Right kidney (tissue), 1 donor: ENCODE measurements at regions not wholly inside any gene's neighbourhood (a gene's known extent, or its start where the extent isn't known, plus 50 kb on each side); places are given as distances from the start of the nearest gene placed in this dataset.
"Not testable (repeated sequence)": the region's sequence is repeated elsewhere in the genome, so short reads cannot be mapped to it uniquely, and the experiment has no call there.

Source experiments
- DNase-seq: peaks from one replicate; pipeline ENCODE4 v3.0.0-alpha.2; 2016

- DNase-seq: no peak
Observed at GRCh38 chr1:83077411-83077810, 921.5 kb downstream of the TTLL7 start.

DNA sequence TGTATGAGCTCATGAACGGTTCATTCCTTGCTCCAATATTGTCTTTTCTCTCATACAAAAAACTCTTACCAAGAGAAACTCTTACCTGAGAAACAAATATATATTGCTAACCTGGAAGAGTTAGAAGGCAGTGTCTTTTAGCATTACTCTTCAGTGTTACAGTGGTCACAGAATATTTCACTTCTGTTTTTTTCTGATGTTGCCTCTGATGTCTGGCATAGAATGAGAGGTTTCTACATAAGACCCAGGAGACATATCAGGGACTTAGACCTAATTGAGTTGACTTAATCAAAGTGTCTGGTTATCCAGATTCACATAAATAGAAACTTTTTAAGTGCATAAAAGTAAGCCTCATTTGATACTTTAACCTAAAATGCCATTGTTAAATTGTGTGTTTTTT lies 923.8 kb downstream of the TTLL7 start:
- DNase-seq: no peak

- no peak for DNase-seq
Observed at GRCh38 chr1:83067954-83068353, 931.0 kb downstream of the TTLL7 start.

DNA sequence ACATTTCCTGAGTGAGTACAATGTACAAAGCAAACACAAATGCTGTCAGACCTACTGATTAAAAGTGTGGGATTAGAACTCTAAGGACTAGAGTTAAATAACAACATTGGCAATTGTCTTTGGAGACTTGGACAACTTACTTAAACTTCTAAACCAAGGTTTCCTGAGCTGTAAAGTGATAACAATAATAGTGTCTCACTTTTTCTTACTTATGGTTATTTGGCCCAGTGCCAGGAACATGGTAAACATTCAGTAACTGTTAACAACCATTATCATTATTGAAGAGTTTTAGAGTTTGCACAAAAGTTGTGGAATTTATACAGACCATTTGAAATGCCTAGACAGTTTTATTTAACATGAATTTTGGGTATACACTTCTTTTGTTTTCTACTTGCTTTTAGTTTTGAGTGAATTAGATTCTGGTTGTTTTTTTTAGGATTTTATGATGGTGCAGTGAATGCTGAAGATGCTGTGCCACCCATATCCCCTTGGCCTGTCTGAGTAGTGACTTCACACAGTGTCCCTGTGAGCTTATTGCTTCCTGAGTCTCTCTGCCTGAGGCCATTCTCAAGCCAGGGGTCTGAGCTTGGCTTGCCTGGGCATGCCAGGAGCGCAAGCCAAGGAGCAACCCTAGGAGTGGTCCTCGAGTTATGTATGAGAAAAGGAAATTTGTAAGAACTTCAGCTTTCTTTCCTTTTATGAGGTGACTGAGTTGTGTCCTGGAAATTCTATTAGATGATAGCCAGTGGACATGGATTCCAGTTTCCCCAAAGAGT lies 932.8 kb downstream of the TTLL7 start:
- DNase-seq: no peak

GRCh38 chr1:83064589-83065242 lies 934.2 kb downstream of the TTLL7 start:
- DNase-seq: no peak

DNA sequence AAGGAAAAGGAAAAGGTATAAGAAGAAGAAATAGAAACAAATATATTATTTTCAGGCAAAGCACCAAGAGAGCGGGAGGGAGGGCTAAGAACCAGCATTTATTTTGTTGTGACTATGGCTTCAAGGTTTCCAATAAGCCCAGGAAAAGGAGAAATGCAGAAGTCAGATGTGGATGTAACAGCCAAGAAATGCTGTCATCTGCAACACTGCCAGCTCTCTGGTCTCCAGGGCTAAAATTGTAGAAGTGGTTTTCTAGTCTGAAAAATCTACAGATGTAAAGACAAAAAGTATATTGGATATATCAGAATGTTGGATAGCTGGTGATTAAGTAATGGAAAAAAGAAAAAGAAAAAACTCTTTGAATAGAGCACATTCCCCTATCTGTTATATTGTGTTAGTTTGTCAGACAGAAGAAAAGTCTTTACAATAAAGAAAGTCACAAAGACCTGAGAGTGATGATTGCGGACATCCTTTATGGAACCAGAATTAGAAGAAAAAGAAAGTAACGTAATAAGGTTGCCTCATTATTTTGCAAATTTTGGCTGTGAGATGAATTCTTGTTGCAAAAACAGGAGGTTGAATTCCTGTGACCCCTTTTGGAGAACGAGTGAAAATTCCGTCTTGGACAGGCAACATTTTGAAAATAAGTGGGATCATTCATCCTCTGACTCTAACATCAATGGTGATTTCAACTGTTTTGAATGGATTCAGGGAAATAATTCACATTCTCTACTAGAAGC lies 938.1 kb downstream of the TTLL7 start:
- DNase-seq: no peak

- DNase-seq: no peak
Observed at GRCh38 chr1:83060221-83060620, 938.7 kb downstream of the TTLL7 start.

DNA sequence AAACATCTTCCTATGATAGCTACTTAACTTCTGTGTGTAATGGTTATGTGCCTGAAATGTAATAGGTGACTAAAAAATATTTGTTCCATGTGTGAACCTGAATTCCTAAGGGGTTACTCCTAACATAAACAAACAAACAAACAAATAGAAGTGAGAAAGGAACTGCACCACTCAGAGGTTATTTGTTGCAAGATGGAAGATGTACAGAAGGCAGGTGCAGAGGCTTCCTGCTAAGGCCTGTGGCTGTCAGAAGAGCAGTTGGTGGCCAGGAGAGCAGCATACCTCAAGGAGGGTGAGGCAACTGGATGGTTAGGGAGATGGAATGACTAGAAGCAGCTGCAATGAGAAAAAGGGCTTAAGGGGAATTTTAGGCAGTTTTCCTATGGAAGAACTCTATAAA lies 940.6 kb downstream of the TTLL7 start:
- no peak for DNase-seq

DNA sequence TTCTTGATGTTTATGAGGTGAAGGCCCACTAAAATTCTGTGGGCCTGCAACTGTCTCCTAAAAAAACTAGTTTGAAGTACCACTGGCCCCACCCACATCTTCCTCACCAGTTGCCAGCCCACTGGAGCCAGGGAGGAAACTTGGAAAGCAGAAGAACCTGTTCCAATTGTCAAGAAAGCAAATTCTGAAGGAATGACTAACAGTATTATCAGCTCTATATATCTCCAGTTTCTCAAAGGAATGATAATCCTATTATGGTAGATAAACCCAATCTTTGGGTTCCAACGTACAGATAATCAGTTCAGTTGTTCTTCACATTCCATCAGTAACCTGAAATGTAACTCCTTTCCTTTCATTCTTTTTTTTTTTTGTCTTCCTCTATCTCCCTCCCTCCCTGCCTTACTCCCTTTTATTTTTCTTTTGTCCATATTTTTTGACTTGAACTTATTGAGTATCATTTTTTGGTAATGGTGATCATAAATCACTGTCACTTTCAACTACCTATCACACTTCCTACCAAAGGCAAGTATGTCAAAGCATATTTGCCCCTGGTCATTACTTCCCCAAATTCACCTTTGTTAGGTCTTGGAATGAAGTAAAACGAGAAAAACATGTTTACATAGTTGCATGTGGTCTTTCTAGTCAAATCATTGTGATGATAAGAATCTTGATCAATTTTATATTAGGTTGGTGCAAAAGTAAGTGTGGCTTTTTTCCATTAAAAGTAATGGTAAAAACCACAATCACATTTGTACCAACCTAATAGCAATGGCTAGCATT lies 943.4 kb downstream of the TTLL7 start:
- DNase-seq: no peak

- DNase-seq: no peak
Observed at GRCh38 chr1:83053446-83053845, 945.5 kb downstream of the TTLL7 start.

GRCh38 chr1:83052865-83053264 lies 946.1 kb downstream of the TTLL7 start:
- no peak for DNase-seq

DNA sequence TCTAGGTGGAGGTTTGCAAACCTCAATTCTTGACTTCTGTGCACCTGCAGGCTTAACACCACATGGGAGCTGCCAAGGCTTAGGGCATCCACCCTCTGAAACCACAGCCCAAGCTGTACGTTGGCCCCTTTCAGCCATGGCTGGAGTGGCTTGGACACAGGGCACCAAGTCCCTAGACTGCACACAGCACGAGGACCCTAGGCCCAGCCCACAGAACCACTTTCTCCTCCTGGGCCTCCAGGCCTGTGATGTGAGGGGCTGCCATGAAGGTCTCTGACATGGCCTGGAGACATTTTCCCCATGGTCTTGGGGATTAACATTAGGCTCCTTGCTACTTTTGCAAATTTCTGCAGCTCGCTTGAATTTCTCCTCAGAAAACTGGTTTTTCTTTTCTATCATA lies 947.9 kb downstream of the TTLL7 start:
- DNase-seq: not testable (repeated sequence)

- DNase-seq: no peak
Observed at GRCh38 chr1:83043244-83043643, 955.7 kb downstream of the TTLL7 start.

- not testable (repeated sequence) for DNase-seq
Observed at GRCh38 chr1:83039091-83039490, 959.8 kb downstream of the TTLL7 start.

GRCh38 chr1:83034851-83035250 lies 964.1 kb downstream of the TTLL7 start:
- DNase-seq: no peak

DNA sequence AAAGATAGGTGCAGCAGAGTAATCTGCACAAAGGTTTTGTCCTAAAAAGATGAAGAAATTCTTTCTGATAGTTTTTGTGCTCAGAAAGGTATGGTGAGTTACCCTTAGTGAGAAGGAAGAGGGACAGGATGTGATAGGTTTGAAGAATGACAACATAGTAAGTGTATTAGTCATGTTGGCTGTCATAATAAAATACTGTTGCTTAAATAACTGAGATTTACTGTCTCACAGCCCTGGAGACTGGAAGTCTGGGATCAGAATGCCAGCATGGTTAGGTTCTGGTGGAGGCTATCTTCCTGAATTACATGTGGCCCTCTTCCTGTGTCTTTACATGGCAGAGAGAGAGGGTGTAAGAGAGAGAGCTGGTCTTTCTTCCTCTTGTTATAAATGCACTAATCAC lies 965.2 kb downstream of the TTLL7 start:
- no peak for DNase-seq

DNA sequence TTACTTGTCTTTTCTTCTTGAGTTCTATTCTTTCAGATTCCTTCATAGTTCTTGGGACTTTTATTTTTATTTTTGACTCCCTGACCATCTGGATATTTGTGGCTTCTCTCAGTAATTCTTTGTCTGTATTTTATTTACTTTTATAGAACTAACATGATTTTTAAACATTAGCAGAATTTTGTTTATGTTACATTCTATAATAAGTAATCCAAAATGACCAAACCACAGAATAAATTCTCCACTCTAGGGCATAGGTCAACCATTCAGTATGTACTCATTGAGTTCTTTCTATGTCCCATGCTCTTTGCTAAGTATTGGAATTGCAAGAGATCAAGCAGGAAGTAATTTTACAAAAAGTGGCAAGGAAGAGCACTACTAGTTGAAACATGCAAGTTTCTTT lies 969.0 kb downstream of the TTLL7 start:
- DNase-seq: no peak

- DNase-seq: no peak
Observed at GRCh38 chr1:83029050-83029449, 969.9 kb downstream of the TTLL7 start.

GRCh38 chr1:83028467-83028866 lies 970.5 kb downstream of the TTLL7 start:
- no peak for DNase-seq

GRCh38 chr1:83027511-83027910 lies 971.4 kb downstream of the TTLL7 start:
- DNase-seq: no peak

DNA sequence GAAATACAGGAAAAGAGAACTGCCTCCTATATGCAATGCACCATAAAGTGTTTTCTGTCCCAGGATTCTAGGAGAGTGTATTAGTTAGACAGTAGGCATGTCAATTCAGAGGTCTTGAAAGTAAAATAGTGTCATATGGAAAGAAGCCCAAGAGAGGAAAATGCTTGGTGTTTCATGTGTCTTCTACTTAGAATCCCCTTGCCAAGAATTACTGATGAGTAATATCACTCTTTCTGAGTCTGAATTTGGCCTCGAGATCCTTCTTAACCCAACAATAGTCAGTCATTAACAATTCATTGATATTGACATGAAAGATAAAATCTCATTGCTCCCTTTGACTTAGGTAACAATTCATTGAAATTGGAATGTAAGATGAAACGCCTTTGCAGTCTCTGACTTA lies 972.2 kb downstream of the TTLL7 start:
- no peak for DNase-seq

- DNase-seq: no peak
Observed at GRCh38 chr1:83024251-83024767, 974.6 kb downstream of the TTLL7 start.
